Panc1 (cell line): ENCODE measurements at regions not wholly inside any gene's neighbourhood (a gene's known extent, or its start where the extent isn't known, plus 50 kb on each side); places are given as distances from the start of the nearest gene placed in this dataset.

Source experiments
- ATAC-seq: fragments of 200-7000 bp; cut with Tn5 transposase; 2 replicates; pipeline ENCODE4 v1.9.1; 2020; ENCODE audit warnings: mild to moderate bottlenecking, moderate library complexity
- BruUV-seq: library from RNA; stranded (reverse); fragments of 400-500 nt; replicated peaks from 2 replicates; lab custom pipeline; 2021; lab: Mats Ljungman, UMichigan
- CTCF ChIA-PET: fragments of 300-600 bp; sonication (Branson Sonifier 250); formaldehyde crosslinking; loops from one replicate; lab custom pipeline; 2022; ENCODE audit warnings: antibody characterized with exemption; lab: Charles Lee
- POLR2A ChIA-PET: fragments of 300-600 bp; sonication (Branson Sonifier 250); formaldehyde crosslinking; loops from one replicate; lab custom pipeline; 2022; ENCODE audit warnings: antibody characterized with exemption; lab: Charles Lee
- DNase-seq: peaks from one replicate; pipeline ENCODE4 v3.0.0-alpha.2; 2010; ENCODE audit warnings: low read depth, low spot score
- H3K27ac ChIP-seq: 2 replicates; pipeline ENCODE4 v1.5.1; 2011; ENCODE audit warnings: mild to moderate bottlenecking, low read length, inconsistent platforms
- H3K27me3 ChIP-seq: fragments of 200-500 bp; sonication (Bioruptor generic); 2 replicates; pipeline ENCODE4 v1.6.0; 2014; ENCODE audit warnings: low read length, inconsistent platforms; ENCODE audit not compliant: control insufficient read depth, insufficient read depth
- H3K36me3 ChIP-seq: fragments of 200-500 bp; sonication (Bioruptor generic); 2 replicates; pipeline ENCODE4 v1.5.1; 2014; ENCODE audit warnings: inconsistent platforms, mild to moderate bottlenecking, low read length, moderate library complexity; ENCODE audit not compliant: control insufficient read depth, insufficient read depth
- H3K4me1 ChIP-seq: 2 replicates; pipeline ENCODE4 v1.5.1; 2011; ENCODE audit warnings: inconsistent platforms, mild to moderate bottlenecking, low read length, moderate library complexity; ENCODE audit not compliant: control insufficient read depth, insufficient read depth
- H3K4me3 ChIP-seq, 2 experiments: 2 replicates each; pipeline ENCODE4 v1.5.1; 2011 to 2012; ENCODE audit warnings: low read depth in 2 of 2, low read length in 2 of 2, mild to moderate bottlenecking in 2 of 2, inconsistent platforms in 1 of 2, moderate library complexity in 1 of 2
- H3K9me3 ChIP-seq: fragments of 200-500 bp; sonication (Bioruptor generic); 2 replicates; pipeline ENCODE4 v1.5.1; 2014; ENCODE audit warnings: low read depth, mild to moderate bottlenecking, inconsistent platforms, low read length, moderate library complexity; ENCODE audit not compliant: control insufficient read depth, insufficient read depth
- POLR2AphosphoS5 ChIP-seq: IDR thresholded peaks from 2 replicates; pipeline ENCODE4 v1.6.1; 2012; ENCODE audit warnings: mild to moderate bottlenecking, low read depth, low read length, moderate library complexity
- SIN3A ChIP-seq: IDR thresholded peaks from 2 replicates; pipeline ENCODE4 v1.6.1; 2012; ENCODE audit warnings: low read depth, mild to moderate bottlenecking, low read length, moderate library complexity, borderline replicate concordance; ENCODE audit not compliant: insufficient read depth
- TCF7L2 ChIP-seq: IDR thresholded peaks from 2 replicates; pipeline ENCODE4 v1.6.1; 2011; ENCODE audit warnings: mild to moderate bottlenecking, low read depth, low read length, inconsistent platforms
- in situ Hi-C: cut with HindIII; loops from 2 replicates; pipeline ENCODE4 v1.10.0; 2016; ENCODE audit warnings: low sequenced_read_pairs, low pct_unique_long_range_greater_than_20kb
- intact Hi-C: fragments of 100-400 bp; cut with micrococcal nuclease; formaldehyde crosslinking; loops from one replicate; pipeline ENCODE4 v1.10.0; 2022; ENCODE audit not compliant: unreplicated experiment
- TF ChIP-seq, protein P1 (sequence below): fragments of 450-650 bp; IDR thresholded peaks from 2 replicates; pipeline ENCODE4 v1.5.1; 2017; ENCODE audit warnings: mild to moderate bottlenecking
- TF ChIP-seq, protein P2 (sequence below), 2 experiments: IDR thresholded peaks; 2 replicates each; pipeline ENCODE4 v1.6.1; 2011 to 2012; ENCODE audit warnings: low read depth in 2 of 2, control low read depth in 1 of 2, low read length in 1 of 2, mild to moderate bottlenecking in 1 of 2, moderate library complexity in 1 of 2; ENCODE audit not compliant: insufficient read depth in 1 of 2

DNA sequence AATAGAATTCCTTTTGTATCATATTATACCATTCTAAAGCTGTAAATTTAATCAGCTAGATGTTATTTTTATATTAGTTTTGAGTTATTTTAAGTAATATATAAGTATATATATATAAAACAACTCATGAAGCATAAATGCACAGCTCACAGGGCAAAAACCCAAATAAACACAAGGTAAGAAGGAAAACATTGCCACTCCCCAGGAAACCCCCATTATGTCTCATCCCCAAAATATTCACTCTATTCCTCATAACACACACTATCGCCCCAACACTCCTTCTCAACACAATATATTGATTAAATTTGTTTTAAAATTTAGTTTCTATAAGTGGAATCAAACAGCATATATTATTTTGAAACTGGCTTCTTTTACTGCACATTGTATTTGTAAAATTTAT is 98.6 kb upstream of the FAM83B start:
- ChIA-PET CTCF (no interaction called here), POLR2A (no interaction called here)
- no peak for DNase-seq
- intact Hi-C loops, result no loop called here
- Histone ChIP-seq H3K4me1 (no peaks in the 10 kb centered on the region), H3K4me3 (no peak overlapping the region), H3K27me3 (no peaks in the 10 kb centered on the region), H3K36me3 (no peaks in the 10 kb centered on the region), H3K27ac (no peak overlapping the region), H3K9me3 (peaks cover 4% of the 10 kb centered on the region; the same call in 1 of the 2 replicates)
- TF ChIP-seq, protein P1, sequence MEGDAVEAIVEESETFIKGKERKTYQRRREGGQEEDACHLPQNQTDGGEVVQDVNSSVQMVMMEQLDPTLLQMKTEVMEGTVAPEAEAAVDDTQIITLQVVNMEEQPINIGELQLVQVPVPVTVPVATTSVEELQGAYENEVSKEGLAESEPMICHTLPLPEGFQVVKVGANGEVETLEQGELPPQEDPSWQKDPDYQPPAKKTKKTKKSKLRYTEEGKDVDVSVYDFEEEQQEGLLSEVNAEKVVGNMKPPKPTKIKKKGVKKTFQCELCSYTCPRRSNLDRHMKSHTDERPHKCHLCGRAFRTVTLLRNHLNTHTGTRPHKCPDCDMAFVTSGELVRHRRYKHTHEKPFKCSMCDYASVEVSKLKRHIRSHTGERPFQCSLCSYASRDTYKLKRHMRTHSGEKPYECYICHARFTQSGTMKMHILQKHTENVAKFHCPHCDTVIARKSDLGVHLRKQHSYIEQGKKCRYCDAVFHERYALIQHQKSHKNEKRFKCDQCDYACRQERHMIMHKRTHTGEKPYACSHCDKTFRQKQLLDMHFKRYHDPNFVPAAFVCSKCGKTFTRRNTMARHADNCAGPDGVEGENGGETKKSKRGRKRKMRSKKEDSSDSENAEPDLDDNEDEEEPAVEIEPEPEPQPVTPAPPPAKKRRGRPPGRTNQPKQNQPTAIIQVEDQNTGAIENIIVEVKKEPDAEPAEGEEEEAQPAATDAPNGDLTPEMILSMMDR, result no peak
- TF ChIP-seq TCF7L2, result no peak
- no peak for TF ChIP-seq SIN3A
- TF ChIP-seq, protein P2, sequence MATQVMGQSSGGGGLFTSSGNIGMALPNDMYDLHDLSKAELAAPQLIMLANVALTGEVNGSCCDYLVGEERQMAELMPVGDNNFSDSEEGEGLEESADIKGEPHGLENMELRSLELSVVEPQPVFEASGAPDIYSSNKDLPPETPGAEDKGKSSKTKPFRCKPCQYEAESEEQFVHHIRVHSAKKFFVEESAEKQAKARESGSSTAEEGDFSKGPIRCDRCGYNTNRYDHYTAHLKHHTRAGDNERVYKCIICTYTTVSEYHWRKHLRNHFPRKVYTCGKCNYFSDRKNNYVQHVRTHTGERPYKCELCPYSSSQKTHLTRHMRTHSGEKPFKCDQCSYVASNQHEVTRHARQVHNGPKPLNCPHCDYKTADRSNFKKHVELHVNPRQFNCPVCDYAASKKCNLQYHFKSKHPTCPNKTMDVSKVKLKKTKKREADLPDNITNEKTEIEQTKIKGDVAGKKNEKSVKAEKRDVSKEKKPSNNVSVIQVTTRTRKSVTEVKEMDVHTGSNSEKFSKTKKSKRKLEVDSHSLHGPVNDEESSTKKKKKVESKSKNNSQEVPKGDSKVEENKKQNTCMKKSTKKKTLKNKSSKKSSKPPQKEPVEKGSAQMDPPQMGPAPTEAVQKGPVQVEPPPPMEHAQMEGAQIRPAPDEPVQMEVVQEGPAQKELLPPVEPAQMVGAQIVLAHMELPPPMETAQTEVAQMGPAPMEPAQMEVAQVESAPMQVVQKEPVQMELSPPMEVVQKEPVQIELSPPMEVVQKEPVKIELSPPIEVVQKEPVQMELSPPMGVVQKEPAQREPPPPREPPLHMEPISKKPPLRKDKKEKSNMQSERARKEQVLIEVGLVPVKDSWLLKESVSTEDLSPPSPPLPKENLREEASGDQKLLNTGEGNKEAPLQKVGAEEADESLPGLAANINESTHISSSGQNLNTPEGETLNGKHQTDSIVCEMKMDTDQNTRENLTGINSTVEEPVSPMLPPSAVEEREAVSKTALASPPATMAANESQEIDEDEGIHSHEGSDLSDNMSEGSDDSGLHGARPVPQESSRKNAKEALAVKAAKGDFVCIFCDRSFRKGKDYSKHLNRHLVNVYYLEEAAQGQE (IDR thresholded peaks at IDR 0.05; ENCODE audit: insufficient read depth in 1 of 2, low read depth in 2 of 2, low read length in 1 of 2), result no peak
- TF ChIP-seq POLR2AphosphoS5, result no peak
- BruUV-seq, result no TSS peak
- no peak for ATAC-seq
- in situ Hi-C loops, result no loop called here

DNA sequence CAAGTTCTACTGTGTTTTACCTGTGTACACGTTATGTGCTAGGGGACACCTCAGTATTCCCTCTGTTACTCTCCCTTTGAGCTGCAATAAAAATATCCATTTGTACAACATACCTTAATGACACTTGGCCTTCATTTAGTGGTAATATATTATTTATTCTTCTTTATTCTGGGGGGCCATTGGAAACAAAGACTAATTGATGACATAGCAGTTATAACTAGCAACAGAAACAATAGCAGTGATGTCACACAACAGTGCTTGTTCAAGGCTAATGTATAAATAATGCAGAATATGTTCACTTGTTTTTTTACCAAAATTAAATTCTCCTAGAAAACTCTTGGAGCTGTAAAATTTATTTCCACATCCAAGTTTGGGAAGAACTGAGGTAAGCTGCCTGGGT is 92.2 kb upstream of the FAM83B start:
- CTCF ChIA-PET, result no interaction called here
- no peak for ATAC-seq
- in situ Hi-C loops, result no loop called here

More for the DNA sequence above, 92.2 kb upstream of the FAM83B start:
- Histone ChIP-seq H3K27me3 (no peaks in the 10 kb centered on the region), H3K9me3 (no peaks in the 10 kb centered on the region), H3K4me1 (no peaks in the 10 kb centered on the region), H3K27ac (no peak overlapping the region), H3K36me3 (no peaks in the 10 kb centered on the region), H3K4me3 (no peak overlapping the region)
- no TSS peak for BruUV-seq
- DNase-seq, result no peak
- intact Hi-C loops, result no loop called here
- TF ChIP-seq TCF7L2 (no peak), POLR2AphosphoS5 (no peak), SIN3A (no peak)
- TF ChIP-seq, protein P1, result no peak
- TF ChIP-seq, protein P2 (IDR thresholded peaks at IDR 0.05; ENCODE audit: insufficient read depth in 1 of 2, low read depth in 2 of 2, low read length in 1 of 2), result no peak
- POLR2A ChIA-PET, result no interaction called here
